HT1080 (cell line): ENCODE measurements at regions not wholly inside any gene's neighbourhood (a gene's known extent, or its start where the extent isn't known, plus 50 kb on each side); places are given as distances from the start of the nearest gene placed in this dataset.
A peak's percentile ranks its signal among the peaks of the same experiment; 100 is the strongest.

Experiments
- DNase-seq: peaks from one replicate; pipeline ENCODE4 v3.0.0-alpha.2; 2015; ENCODE audit warnings: low read depth

GRCh38 chr10:70966646-70967553 is 78.5 kb upstream of the PCBD1 start:
- DNase-seq = no peak

DNA sequence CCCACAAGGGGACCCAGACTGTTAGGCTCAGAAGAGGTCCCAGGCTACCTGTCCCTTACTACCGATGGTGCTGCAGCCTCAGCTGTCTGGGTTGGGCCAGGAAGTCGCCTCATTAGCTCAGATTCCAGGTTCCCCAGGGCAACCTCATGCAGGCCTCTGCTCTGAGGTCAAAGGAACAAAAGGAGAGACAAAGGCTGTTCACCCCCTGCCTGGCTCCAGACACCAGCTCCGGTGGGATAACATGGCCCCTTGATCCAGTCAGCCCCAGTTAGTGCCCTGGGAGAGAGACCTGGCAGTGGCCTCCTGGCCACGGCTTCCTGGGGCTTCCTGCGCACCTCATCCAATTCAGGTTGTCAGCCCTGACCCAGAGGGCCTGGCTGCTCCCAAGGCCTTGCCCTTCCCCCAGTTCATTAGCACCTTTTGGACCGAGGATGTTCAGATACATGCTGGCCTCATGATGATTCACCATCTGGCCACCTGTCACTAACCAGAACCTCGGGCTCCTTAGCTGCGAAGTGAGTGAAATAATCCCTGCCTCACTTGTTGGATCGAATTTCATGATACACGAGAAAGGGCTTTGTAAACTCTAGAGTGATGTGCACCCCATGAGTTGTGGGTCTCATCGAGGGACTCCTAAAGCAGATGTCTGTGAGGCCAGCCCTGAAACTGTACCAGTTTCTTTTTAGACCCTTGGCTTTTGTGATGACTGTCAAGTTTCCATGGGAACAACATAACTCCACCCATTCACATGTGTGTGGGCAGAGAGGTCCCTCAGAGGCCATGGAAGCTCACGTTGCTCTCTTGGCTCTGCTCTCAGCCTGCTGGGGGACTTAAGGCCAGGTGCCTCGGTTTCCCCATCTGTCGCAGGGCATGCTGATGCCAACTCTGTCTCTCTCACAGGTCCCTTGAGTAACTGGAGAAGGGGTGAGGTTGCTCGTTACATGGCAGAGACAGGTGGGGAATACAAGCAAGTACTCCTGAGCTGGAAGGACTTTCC is 79.5 kb upstream of the PCBD1 start:
- no peak for DNase-seq

DNA sequence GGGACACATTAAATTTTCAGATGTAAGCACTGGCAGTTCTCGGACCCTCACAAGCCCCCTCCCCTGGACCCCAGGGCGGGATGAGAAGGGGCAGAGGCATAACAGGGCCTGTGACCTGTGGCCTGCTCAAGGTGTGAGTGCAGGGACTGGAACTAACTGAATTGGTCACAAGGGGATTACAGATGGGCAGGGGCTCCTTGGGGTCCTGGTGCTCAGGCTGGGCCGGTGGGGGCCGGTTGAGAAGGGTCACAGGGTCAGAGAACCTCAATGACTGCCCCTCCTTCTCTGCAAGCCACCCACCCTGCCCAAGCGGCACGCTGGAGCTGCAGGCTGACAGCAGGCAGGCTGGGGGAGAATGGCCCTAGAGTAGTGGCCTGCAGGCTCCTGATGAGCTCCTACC is 80.8 kb upstream of the PCBD1 start:
- DNase-seq = no peak

DNA sequence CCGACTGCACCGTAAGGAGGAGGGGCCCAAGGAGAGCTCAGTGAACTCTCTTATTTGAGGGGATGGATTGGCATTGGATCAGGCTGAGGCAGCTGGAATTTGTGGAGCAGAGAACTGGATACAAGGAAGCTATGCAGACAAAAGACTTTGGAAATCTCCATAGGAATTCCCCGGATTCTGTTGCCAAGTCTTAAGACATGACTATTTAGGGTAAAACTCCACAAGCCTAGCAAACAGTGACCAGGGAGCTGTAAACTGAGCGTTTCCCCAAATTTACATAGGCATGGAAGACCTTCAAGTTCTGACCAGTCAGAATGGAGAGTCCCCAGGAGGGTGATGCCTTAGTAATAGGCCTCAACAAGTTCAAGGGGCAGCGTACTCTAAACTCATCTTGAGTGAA is 82.5 kb upstream of the PCBD1 start:
- no peak for DNase-seq

GRCh38 chr10:70973275-70973674 is 84.9 kb upstream of the PCBD1 start:
- no peak for DNase-seq

DNA sequence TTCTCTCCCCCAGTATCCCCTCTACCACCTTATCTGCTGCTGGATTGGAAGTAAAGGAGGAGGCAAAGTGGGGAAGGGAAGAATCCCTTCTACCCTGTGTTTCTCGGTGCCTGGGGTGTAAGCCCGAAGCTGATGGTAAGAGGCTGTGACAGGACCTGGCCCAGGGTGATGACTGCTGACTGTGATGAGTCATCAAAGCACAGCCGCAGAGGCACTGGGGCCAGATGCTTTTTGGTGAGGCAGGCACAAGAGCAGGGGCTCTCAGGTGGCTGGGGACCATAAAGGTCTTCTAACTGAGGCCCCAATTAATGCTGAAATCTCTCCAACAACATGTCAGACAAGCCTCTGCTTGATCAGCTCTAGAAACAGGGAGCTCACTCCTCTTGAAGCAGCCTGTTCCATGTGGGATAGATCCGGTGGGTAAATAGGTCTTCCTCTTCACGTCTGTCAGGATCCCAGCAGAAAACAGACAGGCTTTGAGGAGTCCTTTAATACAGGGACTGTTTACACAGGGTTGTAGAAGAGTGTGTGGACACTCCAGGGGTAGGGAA is 86.1 kb upstream of the PCBD1 start:
- peak; percentile 33 for DNase-seq

DNA sequence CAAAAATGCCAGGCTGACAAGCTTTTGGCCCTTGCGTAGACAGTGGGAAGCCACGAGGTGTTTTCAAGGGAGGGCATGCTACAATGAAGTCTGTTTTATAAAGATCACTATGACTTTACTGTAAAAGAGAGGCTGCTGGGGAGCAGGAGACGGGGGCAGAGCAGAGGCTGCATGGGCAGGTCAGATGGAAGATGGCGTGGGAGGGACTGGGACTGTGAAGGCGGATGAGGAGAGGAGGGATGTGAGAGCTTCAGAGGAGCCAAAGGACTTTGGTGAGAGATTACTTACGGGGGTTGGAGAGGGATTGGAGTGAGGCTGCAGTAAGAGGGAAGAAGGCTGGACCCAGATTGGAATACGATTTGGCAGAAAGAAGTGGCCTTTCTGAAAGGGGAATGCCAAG is 86.6 kb upstream of the PCBD1 start:
- no peak for DNase-seq

DNA sequence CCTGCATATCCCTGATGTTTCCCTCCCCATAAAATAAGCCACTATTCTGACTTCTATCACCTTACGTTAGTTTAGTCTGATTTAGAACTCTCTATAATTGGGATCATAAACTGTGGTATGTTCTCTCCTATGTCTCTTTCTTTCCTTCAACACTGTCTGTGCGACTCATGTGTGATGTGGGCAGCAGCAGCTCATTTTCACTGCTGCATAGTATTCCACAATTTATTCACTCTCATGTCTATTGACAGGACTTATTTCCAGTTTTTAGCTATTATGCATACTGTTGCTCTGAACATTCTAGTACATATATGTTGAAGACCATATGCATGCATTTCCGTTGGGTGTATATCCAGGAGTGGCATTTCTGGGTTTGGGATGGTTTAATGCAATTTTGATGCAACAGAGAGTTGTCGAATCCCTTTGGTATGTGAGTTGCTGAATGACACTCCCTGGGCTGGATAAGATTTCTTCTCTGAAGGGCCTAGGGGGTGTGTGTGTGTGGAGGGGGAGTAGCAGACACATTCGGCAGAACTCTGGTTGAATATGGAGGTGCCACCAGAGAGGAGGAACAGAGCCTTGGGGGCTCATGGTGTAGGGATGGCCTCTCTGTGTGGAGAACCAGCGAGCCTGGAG is 87.8 kb upstream of the PCBD1 start:
- DNase-seq = no peak

GRCh38 chr10:70977625-70978024 is 89.3 kb upstream of the PCBD1 start:
- DNase-seq = no peak

DNA sequence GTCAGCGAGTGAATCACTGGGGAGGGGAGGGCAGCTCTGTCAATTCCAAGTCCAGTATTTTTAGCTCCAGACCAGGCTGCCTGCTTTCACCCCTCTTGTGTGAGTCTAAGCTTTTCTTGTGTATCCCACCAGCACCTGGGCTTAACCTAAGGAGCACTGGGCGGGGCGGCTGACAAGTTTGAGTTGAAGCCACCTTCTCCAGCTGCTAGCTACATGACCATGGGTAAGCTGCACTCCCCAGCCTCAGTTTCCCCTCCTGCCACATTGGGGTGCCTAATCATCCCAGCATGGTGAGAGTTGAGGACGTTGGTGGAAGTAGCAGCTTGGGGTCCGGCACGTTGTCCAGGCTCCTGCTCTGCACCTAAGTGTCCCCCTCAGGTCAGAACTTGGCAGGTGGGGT is 89.8 kb upstream of the PCBD1 start:
- DNase-seq = no peak

DNA sequence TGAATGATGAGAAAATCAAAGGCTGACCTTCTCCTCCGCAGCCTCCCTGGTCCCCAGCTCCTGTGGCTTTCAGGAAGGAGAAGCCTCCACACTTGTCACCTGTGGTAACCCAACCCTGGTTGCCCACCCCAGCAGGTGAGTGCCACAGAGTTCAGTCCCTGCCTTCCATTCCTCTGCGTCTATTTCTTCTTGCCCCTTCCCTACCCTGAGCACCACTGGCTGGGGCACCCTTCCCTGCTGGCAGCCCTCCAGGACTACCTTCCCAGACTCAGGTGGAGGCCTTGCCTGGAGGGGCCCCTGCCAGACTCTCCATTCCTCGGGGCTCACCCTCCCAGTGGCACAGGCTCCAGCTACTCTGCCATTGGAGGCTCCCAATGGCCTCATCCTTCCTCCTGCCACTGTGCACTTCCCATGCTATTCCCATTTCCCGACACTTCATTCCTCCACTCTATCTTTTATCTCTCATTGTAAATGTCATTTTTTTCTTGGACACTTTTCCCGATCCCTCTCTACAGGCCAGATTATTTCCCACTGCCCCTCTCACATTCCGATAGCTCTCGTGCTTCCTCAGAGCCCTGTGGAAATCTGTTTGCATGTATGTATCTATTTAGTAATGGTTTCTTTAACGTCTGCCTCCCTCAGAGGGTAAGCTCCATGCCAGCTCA is 90.6 kb upstream of the PCBD1 start:
- no peak for DNase-seq

GRCh38 chr10:70980687-70981086 is 92.3 kb upstream of the PCBD1 start:
- DNase-seq = no peak

- DNase-seq = no peak
These were observed 92.9 kb upstream of the PCBD1 start for GRCh38 chr10:70981171-70981836.

DNA sequence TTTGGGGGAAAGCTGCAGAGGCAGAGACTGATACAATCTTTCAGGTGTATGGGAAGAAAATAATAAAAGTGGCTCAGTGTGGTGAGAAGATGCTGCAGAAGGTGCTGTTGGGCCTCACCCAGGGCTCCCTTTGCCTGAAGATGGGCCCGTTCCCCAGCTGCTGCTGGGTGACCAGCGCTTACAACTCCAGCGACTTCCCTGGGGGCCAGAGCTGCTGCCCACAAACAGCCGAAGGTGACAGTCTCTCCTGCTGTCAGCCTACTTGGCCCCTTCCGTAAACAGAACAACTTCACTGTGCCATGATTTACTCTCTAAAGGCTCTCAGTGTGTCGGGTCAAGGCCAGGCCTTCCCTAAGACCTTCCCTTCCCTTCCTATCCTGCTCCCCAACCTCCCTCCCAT is 93.6 kb upstream of the PCBD1 start:
- no peak for DNase-seq

DNA sequence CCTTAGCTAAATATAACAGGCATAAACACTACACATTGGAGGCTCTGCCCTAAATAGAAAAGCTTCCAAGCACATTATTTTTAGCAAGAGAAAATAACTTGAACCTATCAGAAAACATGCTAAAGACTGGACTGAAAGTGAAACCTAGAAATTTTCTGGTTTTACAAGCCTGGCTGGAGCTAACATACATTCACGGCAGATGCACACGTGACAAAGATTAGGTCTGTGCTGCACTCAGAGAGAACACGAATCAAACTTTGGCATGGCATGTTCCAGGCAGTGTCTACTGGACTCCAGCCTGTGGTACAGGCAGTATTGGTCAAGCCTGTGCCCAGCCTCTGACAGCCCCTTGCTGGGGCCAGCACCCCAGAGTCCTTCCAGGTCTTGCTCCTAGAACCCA is 94.1 kb upstream of the PCBD1 start:
- no peak for DNase-seq

- DNase-seq = no peak
These were observed 96.8 kb upstream of the PCBD1 start for GRCh38 chr10:70984986-70985722.

- DNase-seq = no peak
These were observed 97.7 kb upstream of the PCBD1 start for GRCh38 chr10:70985824-70986622.

GRCh38 chr10:70986623-70986950 is 98.2 kb upstream of the PCBD1 start:
- no peak for DNase-seq
